Cardiac muscle cell (in vitro differentiated cells and primary cell): ENCODE measurements at regions not wholly inside any gene's neighbourhood (a gene's known extent, or its start where the extent isn't known, plus 50 kb on each side); places are given as distances from the start of the nearest gene placed in this dataset.

Source experiments
- DNase-seq, 2 donors: peaks; one replicate each; pipeline versions ENCODE4 v3.0.0 to v3.0.0-alpha.2; 2010 to 2017; ENCODE audit warnings: low read depth in 1 of 2, low spot score in 1 of 2
- H3K27ac ChIP-seq: fragments of 200-600 bp; sonication (generic); 2 replicates; pipeline ENCODE4 v1.5.1; 2016
- H3K27me3 ChIP-seq: fragments of 200-600 bp; sonication (generic); 2 replicates; pipeline ENCODE4 v1.6.0; 2016; ENCODE audit warnings: control low read depth
- H3K36me3 ChIP-seq: fragments of 200-600 bp; sonication (generic); 2 replicates; pipeline ENCODE4 v1.5.1; 2016; ENCODE audit warnings: control low read depth
- H3K4me1 ChIP-seq: fragments of 200-600 bp; sonication (generic); 2 replicates; pipeline ENCODE4 v1.8.1; 2017; ENCODE audit warnings: low read depth, mild to moderate bottlenecking, mixed run types
- H3K4me3 ChIP-seq: fragments of 200-600 bp; sonication (generic); 2 replicates; pipeline ENCODE4 v1.5.1; 2016; ENCODE audit warnings: mild to moderate bottlenecking
- H3K9me3 ChIP-seq: fragments of 200-600 bp; sonication (generic); 2 replicates; pipeline ENCODE4 v1.5.1; 2017; ENCODE audit warnings: low read depth, mild to moderate bottlenecking, control low read depth
- CTCF ChIP-seq: IDR thresholded peaks from 2 replicates; pipeline ENCODE4 v1.5.1; 2012; ENCODE audit warnings: low read depth, mild to moderate bottlenecking, low read length

- Histone ChIP-seq H3K36me3 (no peaks in the 10 kb centered on the region), H3K9me3 (no peaks in the 10 kb centered on the region)
These were observed 718.9 kb upstream of the POT1 start for GRCh38 chr7:125648543-125648942.

GRCh38 chr7:125645770-125646169 lies 716.1 kb upstream of the POT1 start:
- H3K4me1 ChIP-seq: no peaks in the 10 kb centered on the region
- no peaks in the 10 kb centered on the region for H3K9me3 ChIP-seq
- no peak for DNase-seq
- H3K36me3 ChIP-seq: no peaks in the 10 kb centered on the region
- no peak for TF ChIP-seq CTCF
- no peaks in the 10 kb centered on the region for H3K27me3 ChIP-seq
- H3K4me3 ChIP-seq: no peak overlapping the region
- H3K27ac ChIP-seq: no peak overlapping the region

More at GRCh38 chr7:125648543-125648942, 718.9 kb upstream of the POT1 start:
- no peaks in the 10 kb centered on the region for H3K4me1 ChIP-seq
- TF ChIP-seq CTCF: no peak
- H3K27ac ChIP-seq: no peak overlapping the region
- no peak overlapping the region for H3K4me3 ChIP-seq
- DNase-seq: no peak
- no peaks in the 10 kb centered on the region for H3K27me3 ChIP-seq

GRCh38 chr7:125644109-125644508 lies 714.5 kb upstream of the POT1 start:
- TF ChIP-seq CTCF: no peak
- Histone ChIP-seq H3K4me1 (no peaks in the 10 kb centered on the region), H3K36me3 (no peaks in the 10 kb centered on the region), H3K27me3 (no peaks in the 10 kb centered on the region), H3K4me3 (no peak overlapping the region), H3K9me3 (no peaks in the 10 kb centered on the region), H3K27ac (no peak overlapping the region)
- DNase-seq: no peak

GRCh38 chr7:125643302-125643701 lies 713.7 kb upstream of the POT1 start:
- H3K4me1 ChIP-seq: no peaks in the 10 kb centered on the region
- no peaks in the 10 kb centered on the region for H3K9me3 ChIP-seq
- H3K27ac ChIP-seq: no peak overlapping the region
- H3K4me3 ChIP-seq: no peak overlapping the region
- H3K36me3 ChIP-seq: no peaks in the 10 kb centered on the region
- DNase-seq: no peak
- no peaks in the 10 kb centered on the region for H3K27me3 ChIP-seq
- TF ChIP-seq CTCF: no peak

- no peak for DNase-seq
- Histone ChIP-seq H3K9me3 (no peaks in the 10 kb centered on the region), H3K27me3 (no peaks in the 10 kb centered on the region), H3K36me3 (no peaks in the 10 kb centered on the region), H3K4me1 (no peaks in the 10 kb centered on the region), H3K4me3 (no peak overlapping the region), H3K27ac (no peak overlapping the region)
- no peak for TF ChIP-seq CTCF
These were observed 712.3 kb upstream of the POT1 start for GRCh38 chr7:125641884-125642283.

GRCh38 chr7:125636320-125636962 lies 706.8 kb upstream of the POT1 start:
- Histone ChIP-seq H3K4me3 (no peak overlapping the region), H3K27ac (no peak overlapping the region), H3K4me1 (no peaks in the 10 kb centered on the region), H3K36me3 (no peaks in the 10 kb centered on the region), H3K9me3 (no peaks in the 10 kb centered on the region), H3K27me3 (no peaks in the 10 kb centered on the region)
- no peak for DNase-seq
- TF ChIP-seq CTCF: no peak
